ENCODE measurements at regions not wholly inside any gene's neighbourhood (a gene's known extent, or its start where the extent isn't known, plus 50 kb on each side); places are given as distances from the start of the nearest gene placed in this dataset.
"Not testable (repeated sequence)": the region's sequence is repeated elsewhere in the genome, so short reads cannot be mapped to it uniquely, and the experiment has no call there.

DNA sequence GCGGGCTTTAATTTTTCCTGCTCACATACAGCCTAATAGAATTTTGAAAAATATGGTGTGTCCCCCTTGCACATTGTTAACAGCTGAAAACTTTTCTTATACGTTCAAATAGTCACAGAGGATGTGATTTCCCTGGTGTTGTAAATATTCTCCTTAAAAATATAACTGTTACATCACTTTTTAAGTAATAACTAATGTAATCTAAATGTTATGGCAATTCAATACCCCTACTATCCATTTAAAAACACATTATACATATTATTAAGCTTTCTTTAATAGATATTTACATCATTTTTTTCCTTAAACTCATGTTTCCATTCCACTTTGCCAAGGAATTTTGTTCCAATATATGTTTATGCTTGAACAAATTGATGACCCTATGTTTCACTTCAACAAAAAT is 85.5 kb upstream of the S1PR1 start:
- no peak for DNase-seq

DNA sequence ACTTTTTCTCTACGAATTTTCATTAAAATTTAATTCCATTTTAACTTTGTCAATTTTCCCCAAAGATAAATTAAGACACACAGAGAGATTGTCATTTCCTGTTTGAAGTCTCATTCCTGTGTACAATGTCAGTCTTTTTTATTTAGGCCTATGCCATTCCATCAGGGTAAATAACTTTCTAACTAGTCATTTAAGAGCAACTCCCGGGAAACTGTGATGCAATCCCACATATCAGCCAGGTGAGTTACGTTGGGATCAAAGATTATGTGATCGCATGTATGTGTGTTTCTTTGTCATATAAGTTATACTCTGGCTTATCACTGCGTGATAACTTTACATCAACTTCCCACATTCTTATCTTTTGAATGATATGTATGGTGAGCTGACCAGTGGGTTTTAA is 86.1 kb upstream of the S1PR1 start:
- no peak for DNase-seq

DNA sequence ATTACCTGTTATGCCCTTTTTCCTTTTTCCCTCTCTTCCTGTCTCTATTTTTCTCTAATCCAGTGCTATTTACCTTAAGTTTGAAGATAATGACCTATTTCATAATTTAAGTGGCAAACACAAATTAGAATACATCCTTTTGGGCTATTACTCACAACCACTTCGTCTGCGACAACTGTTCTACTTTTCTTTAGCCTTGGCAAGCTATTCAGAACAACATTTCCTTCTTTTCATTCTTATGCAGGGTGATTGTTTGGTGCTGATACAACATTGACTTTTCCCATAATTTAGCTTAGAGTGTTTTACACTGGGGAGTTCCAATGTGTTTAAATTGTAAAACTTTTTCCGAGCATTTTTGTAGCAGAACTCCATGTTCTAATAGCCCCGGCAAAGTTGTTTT is 86.6 kb upstream of the S1PR1 start:
- no peak for DNase-seq

DNA sequence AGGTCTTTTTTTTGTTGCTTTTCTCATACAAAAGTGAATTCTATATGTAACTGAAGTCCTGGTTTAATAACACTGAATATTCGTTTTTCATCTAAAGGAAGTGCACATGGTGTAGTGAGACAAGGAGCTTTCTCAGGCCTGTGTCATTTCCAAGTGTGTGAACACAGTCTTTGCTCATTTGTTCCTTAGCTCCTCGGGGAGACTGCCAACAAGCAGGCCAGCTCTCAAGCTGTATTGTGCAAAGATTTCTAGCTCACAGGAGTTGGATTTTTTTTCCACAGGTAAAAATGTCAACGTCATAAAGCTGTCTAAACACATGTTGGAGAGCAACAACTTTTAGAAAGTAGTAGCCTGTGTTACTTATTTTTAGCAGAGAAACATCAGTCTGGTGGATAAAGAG is 87.8 kb upstream of the S1PR1 start:
- DNase-seq, result no peak

DNA sequence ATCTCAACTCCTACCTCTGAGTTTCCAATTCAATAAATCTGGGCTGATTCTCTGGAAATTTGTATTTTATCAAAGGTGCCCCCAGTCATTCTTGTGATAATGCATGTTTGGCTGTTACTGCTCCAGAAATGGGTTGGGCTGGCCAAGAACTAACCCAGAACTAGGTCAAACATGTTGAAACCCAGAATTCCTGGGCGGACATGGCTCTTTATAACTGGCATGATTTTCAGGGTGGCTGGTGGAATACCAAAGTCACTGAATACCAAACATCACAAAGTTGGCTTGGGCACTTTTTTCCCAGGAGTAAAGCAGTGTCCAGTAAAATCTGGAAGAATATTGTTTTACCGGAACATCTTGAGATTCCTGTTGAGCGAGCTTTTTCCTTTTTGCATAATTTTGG is 89.4 kb upstream of the S1PR1 start:
- no peak for DNase-seq

DNA sequence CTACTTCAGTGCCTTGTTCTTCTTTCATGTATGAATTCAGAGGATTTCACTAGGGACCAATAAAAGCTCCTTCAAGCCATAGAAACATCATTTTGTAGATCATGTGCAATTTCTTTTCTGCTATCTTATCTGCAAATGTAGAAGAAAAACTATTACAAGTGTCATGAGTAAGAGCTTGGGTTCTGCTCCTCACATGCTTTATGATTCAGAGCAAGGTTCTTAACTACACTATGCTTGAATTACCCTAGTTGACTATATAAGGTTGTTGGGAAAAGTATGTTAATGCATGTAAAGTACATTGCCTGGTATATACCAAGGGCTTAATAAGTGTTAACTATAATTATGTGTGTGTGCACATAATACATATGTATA is 91.4 kb upstream of the S1PR1 start:
- DNase-seq, result no peak

DNA sequence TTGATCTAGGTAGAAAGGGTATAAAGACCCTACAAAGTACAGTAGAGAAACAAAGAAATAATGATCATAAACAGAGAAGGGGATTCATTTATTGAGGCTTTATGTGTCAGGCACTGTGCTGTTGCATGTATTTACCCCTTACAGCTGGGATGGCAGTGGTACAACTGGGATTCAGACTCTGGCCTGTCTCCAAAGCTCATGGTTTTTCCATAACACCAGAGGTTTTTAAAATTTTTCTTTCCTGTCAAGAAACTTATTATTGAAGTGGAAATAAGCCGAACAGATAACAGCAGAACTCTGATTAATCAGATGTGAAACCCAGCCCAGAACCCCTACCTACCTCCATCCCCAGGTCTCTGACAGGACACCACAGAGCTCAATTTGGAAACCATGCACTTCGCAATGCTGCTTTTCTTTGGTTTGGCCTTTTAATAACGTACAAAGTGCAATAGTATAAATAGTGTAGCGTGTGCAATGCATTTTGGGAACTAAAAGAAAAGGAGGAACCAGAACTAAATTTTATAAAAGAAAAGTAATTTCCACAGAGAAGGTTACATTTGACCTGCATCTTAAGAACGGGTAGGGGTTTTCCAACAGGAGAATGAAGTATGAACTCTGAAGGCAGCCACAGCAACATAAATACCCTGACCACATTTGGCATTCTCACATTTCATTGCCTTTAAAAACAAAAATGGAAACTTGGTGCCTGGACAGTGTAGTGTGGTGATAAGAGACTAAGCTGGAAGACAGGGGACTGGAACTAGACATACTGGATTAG is 92.0 kb upstream of the S1PR1 start:
- DNase-seq, result no peak

DNA sequence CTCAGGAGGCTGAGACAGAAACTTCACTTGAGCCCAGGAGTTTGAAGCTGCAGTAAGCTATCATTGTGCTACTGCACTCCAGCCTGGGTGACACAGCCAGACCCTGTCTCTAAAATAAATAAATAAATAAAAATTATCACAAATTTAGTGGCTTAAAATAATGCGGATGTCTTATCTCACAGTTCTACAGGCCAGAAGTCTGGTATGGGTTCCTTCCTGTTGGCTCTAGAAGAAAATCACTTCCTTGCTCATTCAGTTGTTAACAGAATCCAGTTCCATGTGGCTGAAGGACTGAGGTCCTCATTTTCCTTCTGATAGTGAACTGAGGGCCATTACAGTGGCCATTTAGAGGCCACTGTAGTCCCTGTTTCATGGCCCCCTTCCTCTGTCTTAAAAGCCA is 94.6 kb upstream of the S1PR1 start:
- DNase-seq, result no peak

DNA sequence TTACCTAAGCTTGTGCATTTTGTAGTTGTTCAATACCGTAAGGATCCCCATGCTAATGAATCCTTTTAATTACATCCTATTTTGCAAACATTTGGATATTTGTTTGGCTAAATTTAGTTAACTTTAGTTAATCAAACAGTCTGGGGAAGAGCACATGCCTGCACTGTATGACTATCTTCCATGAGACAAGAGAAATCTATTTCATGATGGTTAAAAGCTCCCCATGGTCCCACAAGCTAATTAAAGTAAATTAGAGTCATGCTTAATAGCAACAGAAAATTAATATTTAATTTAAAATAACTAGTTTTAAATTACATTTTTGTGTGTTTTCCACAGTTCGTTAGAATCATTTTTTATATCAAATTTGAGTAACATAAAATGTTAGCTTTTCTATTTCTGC is 95.4 kb upstream of the S1PR1 start:
- DNase-seq, result no peak

DNA sequence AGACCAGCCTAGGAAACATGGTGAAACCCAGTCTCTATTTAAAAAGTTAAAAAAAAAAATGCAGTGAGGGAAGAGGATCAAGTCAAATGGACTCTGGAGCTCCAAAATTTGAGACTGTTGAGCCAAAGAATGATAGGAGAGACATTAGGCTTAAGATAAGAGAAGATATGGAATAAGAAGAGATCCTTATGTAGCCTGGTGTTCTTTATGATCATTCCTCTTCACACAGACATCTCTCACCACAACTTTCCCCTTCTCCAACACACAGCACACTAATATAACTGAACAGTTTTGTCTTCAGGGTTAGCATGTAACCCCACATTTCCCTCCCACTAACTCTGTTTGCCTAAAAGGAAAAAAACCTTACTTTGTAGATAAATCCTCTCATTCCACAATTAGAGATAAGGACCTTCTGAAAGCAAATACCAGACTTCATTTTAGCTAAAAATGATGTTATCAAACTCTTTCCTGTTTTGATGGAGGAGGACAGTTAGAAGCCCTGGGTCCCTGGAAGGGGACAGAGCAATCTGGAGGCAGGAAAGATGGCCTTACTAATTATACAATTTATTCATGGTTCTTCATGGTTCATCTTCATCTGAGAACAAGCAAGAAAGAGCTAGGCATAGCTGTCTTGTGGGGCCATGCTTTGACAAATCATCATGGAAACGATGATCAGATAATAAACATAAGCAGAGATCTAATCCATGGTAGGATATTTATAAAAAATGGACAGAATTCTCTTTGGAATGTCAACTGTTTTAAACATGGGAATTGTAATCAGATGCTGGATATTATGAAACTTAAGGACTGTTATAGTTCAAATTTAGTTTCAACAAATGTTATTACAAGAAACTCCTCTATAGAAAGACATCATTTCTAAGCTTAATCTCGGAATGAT is 96.7 kb upstream of the S1PR1 start:
- DNase-seq, result no peak

DNA sequence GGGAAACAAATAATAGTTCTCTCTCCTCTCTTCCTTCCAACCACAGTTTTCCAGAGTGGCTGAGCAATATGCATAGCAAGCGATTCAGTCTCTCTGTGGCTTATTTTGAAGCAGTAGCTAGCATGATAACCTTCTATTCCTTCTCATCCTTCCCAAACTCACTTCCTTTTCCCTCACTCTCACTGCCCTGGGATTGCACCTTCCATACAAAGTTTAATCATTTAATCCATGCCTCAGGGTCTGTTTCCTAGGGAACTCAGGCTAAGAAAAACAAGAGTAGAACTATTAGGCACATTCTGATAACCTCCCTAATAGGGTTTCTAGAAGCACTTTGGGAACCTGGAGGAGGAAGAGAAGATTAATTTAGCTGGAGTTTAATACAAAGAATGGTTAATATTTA is 97.7 kb upstream of the S1PR1 start:
- DNase-seq, result no peak

DNA sequence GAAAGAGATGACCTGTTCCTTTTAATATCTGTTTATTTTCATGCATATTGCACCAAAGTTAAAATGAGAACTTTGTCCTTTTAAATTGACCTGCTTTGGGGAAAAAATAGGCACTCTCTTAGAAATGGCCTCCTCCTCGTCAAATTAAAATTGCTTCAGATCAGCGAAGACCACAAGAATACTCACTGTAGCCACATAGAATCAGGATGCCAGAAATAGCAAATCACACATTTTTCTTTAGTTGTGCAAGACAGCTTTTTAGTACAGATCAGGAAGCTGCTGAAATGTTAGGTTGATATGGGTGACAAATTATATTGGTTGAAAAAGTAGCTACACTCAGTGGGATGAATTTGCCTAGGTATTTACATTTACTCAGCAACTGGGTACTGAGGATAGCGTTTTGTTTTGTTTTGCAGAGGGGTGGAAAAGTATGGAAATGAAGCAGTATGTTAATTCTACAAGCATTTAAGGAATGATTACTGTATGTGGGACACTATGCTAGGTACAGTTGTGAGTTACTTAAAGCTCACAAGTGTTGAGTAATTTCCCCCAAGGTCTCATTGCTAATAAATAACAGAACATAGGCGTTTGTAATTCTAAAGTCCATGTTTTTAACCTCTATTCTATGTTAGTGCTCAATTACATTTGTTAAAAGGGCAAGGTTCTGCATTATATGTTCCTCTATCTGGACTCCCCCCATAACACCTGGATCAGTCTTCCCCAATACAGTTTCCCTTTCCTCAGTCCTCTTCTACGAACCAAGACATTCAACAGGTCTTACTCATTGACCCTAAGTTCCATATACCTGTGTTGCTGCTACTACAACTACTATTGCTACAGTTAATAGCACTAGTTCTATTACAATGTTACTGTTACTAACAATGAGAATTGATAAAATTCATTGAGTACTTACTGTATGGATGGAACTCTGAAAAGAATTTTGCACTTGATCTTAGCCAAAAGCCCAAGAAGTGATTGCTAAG is 99.4 kb upstream of the S1PR1 start:
- DNase-seq, result peak in 1 of 6 experiments; percentile 22

DNA sequence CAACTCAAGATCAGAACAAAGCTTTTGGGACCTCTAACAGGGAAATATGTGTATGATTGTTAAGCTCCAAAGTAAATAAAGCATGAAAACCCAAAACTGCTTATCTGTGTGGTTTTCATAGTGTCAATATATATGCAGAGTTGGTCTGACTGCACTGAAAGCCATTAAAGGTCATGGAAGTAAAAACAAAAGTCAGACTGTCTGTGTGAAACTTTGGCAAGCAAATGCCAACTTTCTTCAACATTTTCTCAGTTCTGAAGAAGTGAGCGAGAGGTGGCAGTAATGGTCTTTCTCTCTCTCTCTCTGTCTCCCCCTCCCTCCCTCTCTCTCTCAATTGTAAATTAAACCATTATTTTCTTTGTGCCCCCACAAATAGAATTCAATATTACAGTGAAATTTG is 100.1 kb upstream of the S1PR1 start:
- peak in 3 of 6 experiments; percentile 10 to 26 (median 25) for DNase-seq

DNA sequence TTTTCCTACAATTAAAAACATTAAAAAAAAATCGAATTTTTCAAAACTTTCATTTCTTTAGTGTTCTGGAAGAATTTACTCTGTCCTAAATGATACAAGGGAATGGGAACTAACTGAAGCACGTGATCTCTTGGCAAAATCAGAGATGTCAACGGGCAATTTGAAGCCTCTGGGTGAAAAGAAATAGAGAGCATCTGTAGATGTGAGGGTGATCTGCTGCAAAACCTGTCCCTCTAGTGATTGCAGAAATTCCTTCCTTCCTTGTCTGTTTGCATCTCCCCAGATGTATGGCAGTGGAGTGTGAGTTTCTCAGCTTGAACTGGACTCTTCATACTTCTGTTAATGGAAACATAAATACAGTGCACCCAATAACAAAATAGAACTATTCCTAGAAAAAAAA is 100.5 kb upstream of the S1PR1 start:
- DNase-seq, result no peak

DNA sequence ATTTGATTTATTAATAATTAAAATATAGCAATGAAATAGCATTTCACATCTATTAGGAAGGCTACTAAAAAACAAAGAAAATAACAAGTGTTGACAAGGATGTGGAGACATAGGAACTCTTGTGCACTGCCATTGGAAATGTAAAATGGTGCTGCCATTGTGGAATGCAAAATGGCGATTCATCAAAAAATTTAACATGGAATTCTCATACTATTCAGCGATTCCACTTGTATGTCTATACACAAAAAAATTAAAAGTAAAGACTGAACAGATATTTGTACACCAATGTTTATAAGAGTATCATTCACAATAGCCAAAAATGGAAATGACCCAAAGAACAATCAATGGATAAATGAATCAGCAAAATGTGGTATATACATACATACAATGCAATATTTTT is 101.3 kb upstream of the S1PR1 start:
- no peak for DNase-seq

DNA sequence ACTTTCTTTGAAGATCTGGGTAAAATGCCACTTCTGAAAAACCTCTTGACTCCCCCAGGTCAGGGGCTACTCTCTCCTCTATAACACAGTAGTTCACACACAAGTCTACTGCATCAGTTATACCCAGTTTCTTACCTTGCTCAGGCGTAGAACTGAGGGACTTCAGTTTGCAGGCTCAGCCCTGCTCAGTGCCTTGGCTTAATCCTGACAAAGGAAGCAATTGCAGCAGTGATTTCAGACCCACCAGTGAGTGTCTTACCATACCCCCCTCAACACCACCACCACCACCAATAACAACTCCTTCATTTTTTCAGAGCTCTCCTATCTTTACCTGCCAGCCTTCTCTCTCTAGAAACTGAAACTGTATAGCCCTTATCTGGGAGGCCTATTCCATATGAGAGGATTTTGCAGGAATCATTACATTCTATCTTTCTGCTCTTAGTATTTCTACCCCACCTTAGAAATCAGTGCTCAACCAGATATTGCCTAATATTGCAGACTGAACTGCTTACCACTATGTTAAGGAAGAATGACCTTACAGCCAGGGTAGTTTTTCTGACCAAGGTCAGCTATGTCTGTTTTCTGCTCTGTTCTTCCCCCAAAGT is 105.5 kb upstream of the S1PR1 start:
- no peak for DNase-seq

DNA sequence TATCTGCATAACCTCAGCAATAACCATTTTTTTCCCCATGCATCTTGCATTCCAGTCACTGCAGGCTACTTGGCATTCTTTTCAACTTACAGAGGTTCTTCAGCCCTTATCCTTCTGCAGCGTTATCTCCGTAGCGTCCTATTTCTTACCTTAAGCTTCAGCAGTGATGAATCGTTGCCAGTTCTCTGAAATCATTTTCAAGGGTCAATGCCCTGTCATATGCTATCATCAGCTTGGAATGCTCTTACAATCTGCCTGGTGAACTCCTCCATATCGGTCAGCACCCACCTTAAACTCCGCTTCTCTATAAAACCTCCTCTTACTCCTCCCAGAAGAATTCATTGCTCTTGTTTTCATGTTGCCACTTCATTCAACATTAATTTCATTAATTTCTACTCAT is 105.1 kb upstream of the DPH5 start:
- DNase-seq, result no peak

DNA sequence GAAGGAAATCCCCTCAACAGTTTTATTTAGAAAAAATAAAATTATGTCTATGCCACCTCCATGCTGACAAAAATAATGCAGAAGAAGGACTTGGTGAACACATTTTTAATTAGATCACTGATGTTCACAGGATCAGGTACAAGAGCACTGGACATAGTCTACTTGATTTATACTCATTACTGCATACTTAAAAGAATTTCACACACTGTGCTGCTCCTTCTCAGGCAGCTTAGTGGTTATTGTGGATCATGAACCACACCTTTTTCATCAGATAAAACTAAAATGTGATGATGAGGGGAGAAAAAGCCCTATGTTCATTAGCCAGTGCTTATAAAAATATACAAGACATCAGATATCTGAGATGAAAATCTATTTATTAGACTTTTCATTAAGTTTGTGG is 103.3 kb upstream of the DPH5 start:
- DNase-seq, result no peak

DNA sequence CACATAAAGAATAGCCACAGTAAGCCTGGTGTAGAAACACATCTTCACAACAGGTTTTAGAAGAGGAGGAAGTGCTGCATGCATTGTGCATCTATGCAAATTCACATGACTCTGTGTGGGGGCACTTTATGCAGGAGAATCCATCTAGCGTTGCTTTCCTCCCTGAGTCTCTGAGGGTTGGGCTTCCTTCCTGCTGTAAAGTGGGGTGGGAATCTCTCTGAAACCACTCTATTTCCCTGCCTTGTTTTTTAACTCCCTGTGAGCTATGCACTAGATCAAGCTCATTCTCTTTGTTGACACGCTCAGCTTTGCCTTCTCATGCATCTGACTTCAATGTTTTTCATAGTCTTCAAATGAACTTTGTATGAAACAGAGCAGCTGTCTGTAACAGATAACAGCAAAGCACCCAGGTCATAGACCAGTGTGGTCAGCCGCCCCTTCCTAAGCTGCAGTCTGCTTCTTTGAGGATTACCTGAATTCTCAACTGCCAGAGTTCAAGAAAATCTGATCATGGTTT is 102.7 kb upstream of the DPH5 start:
- DNase-seq, result peak; percentile 4 to 63 (median 44)

DNA sequence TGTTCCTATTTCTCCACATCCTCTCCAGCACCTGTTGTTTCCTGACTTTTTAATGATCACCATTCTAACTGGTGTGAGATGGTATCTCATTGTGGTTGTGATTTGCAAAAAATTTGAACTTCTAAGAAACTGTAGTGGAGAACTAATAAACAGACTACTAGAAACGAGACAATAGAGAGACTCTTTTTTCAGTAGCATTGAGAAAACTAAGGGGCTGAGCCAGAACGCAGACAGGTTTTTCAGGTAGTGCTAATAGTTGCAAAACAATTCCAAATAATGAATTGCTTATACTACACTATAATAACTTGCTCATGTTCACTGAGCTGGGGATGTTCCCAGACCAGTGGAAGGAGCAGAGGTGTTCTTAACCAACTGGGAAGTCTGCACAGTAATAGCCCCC is 98.8 kb upstream of the DPH5 start:
- no peak for DNase-seq

DNA sequence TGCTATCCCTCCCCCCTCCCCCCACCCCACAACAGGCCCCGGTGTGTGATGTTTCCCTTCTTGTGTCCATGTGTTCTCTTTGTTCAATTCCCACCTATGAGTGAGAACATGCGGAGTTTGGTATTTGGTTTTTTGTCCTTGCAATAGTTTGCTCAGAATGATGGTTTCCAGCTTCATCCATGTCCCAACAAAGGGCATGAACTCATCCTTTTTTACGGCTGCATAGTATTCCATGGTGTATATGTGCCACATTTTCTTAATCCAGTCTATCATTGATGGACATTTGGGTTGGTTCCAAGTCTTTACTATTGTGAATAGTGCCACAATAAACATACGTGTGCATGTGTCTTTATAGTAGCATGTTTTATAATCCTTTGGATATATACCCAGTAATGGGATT is 98.3 kb upstream of the DPH5 start:
- DNase-seq, result not testable (repeated sequence)

DNA sequence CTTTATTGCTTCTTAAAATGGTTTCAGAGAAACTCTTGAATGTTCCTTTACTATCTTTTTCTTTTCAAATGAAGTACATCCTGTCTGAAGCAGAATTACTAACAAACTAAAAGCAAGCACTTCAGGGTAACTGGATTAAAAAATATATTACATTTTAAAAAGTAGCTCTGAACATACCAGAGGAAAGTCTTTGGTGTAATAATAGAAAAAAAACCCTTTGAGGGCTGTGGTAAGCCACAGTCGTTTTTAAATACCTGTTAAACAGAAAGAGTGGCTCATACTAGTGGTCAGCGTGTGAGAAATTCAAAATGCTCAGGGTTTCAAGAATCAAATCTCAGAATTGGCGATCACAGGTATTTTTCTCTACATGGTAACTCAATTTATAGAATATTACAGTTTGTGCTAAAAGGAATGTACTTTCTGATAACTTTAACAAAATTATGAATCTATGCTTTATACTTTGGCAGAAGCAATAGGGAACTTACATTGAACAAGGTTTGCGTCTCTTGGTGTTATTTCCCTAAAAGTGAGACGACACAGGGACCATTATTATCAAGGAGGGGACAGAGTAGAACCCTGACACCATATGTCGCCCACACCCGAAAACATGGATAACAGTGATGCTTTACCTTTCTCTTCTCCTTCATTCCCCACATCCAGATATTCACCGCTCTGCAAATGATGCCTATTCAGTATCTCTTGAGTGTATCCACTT is 97.0 kb upstream of the DPH5 start:
- DNase-seq, result peak in 1 of 6 experiments; percentile 20

Data from stimulated activated naive CD4-positive, alpha-beta T cell (primary cell).